Esophagus (tissue), 2 donors: ENCODE measurements at regions not wholly inside any gene's neighbourhood (a gene's known extent, or its start where the extent isn't known, plus 50 kb on each side); places are given as distances from the start of the nearest gene placed in this dataset.

Experiments
- H3K27ac ChIP-seq, 2 donors: one replicate each; pipeline ENCODE4 v1.5.1; 2013; ENCODE audit warnings: low read depth in 2 of 2, mild to moderate bottlenecking in 2 of 2, inconsistent platforms in 1 of 2, low read length in 1 of 2, moderate library complexity in 1 of 2
- H3K27me3 ChIP-seq, 2 donors: one replicate each; pipeline ENCODE4 v1.6.1; 2013; ENCODE audit warnings: low read length in 2 of 2, control low read depth in 1 of 2, mild to moderate bottlenecking in 1 of 2; ENCODE audit not compliant: insufficient read depth in 2 of 2, control insufficient read depth in 1 of 2
- H3K36me3 ChIP-seq, 2 donors: one replicate each; pipeline ENCODE4 v1.6.1; 2013; ENCODE audit warnings: low read length in 1 of 2; ENCODE audit not compliant: control insufficient read depth in 2 of 2, insufficient read depth in 2 of 2
- H3K4me1 ChIP-seq, 2 donors: one replicate each; pipeline ENCODE4 v1.6.1; 2013; ENCODE audit warnings: low read length in 1 of 2; ENCODE audit not compliant: control insufficient read depth in 2 of 2, insufficient read depth in 2 of 2
- H3K4me3 ChIP-seq, 2 donors: one replicate each; pipeline ENCODE4 v1.5.1; 2013; ENCODE audit warnings: low read length in 2 of 2, mild to moderate bottlenecking in 2 of 2, low read depth in 1 of 2, moderate library complexity in 1 of 2
- H3K9me3 ChIP-seq, 2 donors: one replicate each; pipeline ENCODE4 v1.6.1; 2013; ENCODE audit warnings: mild to moderate bottlenecking in 2 of 2, low read depth in 1 of 2, low read length in 1 of 2, moderate library complexity in 1 of 2; ENCODE audit not compliant: control insufficient read depth in 2 of 2, insufficient read depth in 1 of 2
- WGBS, 2 donors: extraction: QIAGEN DNeasy Blood & Tissue Kit; methylation state at CpG; one replicate each; pipeline ENCODE4 v1.1.7; 2013; 5-methylcytosine and 5-hydroxymethylcytosine counted together
- donor health status: healthy with polysubstance abuse.
- donor health status: Bipolar disorder and iron deficiency.

GRCh38 chr3:24591661-24592555 lies 97.3 kb upstream of the THRB start:
- WGBS, 2 donors: 68 to 76% methylated on average over 5 of the region's 5 CpGs
- Histone ChIP-seq H3K27ac (no peak overlapping the region), H3K36me3 (no peaks in the 10 kb centered on the region), H3K9me3 (no peaks in the 10 kb centered on the region), H3K4me1 (no peaks in the 10 kb centered on the region), H3K27me3 (no peaks in the 10 kb centered on the region), H3K4me3 (no peak overlapping the region)

DNA sequence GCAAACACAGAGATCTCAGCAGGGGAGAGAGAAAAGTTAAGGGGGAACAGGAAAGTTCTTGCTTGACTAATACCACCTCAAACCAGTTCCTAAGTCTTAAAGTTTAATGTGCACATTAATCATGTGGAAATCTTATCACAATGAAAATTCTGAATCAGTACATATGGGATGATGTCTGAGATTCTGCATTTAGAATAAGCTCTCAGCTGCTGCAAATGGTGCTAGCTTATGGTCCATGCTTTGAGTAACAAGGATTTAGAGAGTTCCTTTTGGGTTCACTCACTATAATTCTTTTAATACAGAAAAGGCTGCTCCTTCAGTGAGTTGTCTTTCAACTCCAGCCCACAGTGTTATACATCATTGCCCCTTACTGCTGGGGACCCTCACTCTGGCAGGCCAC lies 99.5 kb upstream of the THRB start:
- Histone ChIP-seq H3K27ac (no peak overlapping the region), H3K4me1 (no peaks in the 10 kb centered on the region), H3K36me3 (no peaks in the 10 kb centered on the region), H3K9me3 (no peaks in the 10 kb centered on the region), H3K27me3 (no peaks in the 10 kb centered on the region), H3K4me3 (no peak overlapping the region)

DNA sequence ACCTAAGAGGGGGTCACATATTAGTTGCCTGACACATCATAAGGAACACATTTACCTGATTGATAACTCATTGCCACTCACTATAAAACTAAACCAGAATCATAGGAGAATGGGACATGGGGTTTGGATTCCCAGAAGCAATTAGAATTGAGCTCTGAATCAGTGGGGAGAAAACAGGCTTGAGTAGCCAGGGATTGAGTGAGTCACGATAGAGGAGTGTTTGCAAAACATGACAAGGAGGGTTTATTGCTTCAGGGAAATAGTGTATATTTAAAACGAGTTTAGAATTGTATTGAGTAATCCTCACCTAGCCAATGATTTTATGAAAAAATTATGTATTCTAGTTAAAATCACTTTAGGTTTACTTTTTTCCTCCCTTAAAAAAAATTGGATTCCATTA lies 101.1 kb upstream of the THRB start:
- Histone ChIP-seq H3K27ac (no peak overlapping the region), H3K4me3 (no peak overlapping the region), H3K4me1 (no peaks in the 10 kb centered on the region), H3K9me3 (no peaks in the 10 kb centered on the region), H3K27me3 (no peaks in the 10 kb centered on the region), H3K36me3 (no peaks in the 10 kb centered on the region)
- WGBS, 2 donors: 27 to 39% methylated on average over 2 of the region's 2 CpGs

DNA sequence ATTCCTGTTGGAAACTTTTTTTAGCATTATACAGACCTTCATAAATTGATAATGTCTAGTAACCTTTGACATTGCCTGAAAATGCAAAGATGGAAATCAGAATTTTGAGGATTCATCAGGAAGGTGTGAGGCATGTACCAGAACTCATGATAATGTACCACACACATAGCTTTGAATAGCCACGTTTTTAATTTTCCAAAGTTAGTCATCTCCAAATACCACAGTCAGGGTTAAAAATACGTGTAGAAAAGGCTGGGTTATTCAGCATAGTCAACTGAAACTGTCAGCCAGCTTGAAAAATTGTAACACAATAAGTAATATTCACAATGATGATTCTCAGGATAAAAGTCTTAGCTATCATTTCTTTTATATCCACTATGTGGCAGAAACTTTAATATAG lies 102.0 kb upstream of the THRB start:
- Histone ChIP-seq H3K27ac (no peak overlapping the region), H3K9me3 (no peaks in the 10 kb centered on the region), H3K27me3 (no peaks in the 10 kb centered on the region), H3K4me1 (no peaks in the 10 kb centered on the region), H3K36me3 (no peaks in the 10 kb centered on the region), H3K4me3 (no peak overlapping the region)
- WGBS, 2 donors: 43 to 44% methylated on average over 2 of the region's 2 CpGs

- H3K9me3 ChIP-seq: no peaks in the 10 kb centered on the region
- H3K4me1 ChIP-seq: no peaks in the 10 kb centered on the region
- no peaks in the 10 kb centered on the region for H3K36me3 ChIP-seq
- WGBS, 2 donors: 37 to 43% methylated on average over 7 of the region's 7 CpGs
- no peak overlapping the region for H3K4me3 ChIP-seq
- no peak overlapping the region for H3K27ac ChIP-seq
- no peaks in the 10 kb centered on the region for H3K27me3 ChIP-seq
Observed at GRCh38 chr3:24598695-24599470, 104.2 kb upstream of the THRB start.

DNA sequence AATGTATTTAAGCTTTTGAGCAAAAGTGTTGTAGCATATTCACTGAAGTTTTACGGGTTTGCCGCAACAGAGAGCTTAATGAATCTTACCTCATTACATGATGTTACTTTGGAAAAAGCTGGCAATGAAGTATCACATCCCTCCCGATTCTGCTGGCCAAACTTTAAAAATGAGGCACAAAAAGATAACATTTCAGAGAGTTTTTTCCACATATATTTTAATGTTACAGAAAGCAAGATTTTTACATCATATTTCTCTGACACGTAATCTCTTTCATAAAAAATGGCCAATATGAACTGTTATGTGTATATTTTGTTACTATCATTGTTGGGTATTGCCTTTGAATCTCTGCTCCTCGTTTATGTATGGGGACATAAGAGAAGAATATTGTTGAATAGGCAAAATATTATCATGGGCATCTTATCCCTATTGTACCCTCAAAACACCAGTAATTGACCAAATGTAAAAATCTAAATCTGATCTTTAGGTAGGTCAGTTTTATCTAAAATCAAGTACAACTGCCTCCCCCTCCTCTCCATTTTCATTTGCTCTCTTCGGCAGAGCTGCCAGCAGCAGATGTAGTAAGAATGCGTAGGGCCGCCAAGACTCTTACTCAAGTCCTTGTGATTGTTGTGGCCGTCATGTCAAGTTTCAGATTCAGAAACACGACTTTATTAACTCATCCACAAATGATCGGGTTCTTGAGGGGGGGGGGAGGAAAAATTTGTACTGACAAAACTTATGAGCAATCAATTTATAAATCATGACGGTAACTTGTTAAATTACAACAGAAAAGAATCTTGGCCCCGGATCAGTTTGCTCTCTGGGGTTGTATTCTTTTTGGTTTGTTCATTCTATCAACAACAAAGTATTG lies 106.7 kb upstream of the THRB start:
- Histone ChIP-seq H3K9me3 (no peaks in the 10 kb centered on the region), H3K4me1 (no peaks in the 10 kb centered on the region), H3K36me3 (no peaks in the 10 kb centered on the region), H3K27me3 (no peaks in the 10 kb centered on the region), H3K4me3 (no peak overlapping the region), H3K27ac (no peak overlapping the region)
- 83 to 87% methylated on average over 13 of the region's 13 CpGs for WGBS, 2 donors

- WGBS, 2 donors: 90 to 99% methylated on average over 1 of the region's 1 CpG
- Histone ChIP-seq H3K27ac (no peak overlapping the region), H3K4me3 (no peak overlapping the region), H3K27me3 (no peaks in the 10 kb centered on the region), H3K4me1 (no peaks in the 10 kb centered on the region), H3K9me3 (no peaks in the 10 kb centered on the region), H3K36me3 (no peaks in the 10 kb centered on the region)
Observed at GRCh38 chr3:24604215-24604614, 109.6 kb upstream of the THRB start.

GRCh38 chr3:24605511-24606028 lies 110.9 kb upstream of the THRB start:
- Histone ChIP-seq H3K27me3 (no peaks in the 10 kb centered on the region), H3K4me1 (no peaks in the 10 kb centered on the region), H3K36me3 (no peaks in the 10 kb centered on the region), H3K4me3 (no peak overlapping the region), H3K9me3 (no peaks in the 10 kb centered on the region), H3K27ac (no peak overlapping the region)
- 86 to 91% methylated on average over 4 of the region's 4 CpGs for WGBS, 2 donors

DNA sequence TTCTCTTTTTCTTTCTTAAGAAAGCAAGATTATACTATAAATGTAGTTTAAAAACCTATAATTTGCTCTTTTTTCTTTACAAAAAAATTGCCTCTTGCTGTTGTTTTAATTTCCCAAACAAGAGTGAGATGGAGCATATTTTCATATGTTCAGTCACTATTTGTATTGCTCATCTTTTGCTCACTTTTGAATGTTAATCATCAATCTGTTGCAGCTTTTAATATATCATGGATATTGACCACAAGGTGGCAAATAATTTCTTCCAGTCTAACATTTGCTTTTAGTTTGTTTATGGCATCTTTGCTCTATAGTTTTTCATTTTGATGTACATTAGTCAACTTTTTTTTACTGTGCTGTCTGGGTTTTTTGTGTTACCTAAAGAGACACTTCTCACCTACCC lies 112.6 kb upstream of the THRB start:
- H3K4me1 ChIP-seq: no peaks in the 10 kb centered on the region
- no peaks in the 10 kb centered on the region for H3K9me3 ChIP-seq
- H3K27me3 ChIP-seq: no peaks in the 10 kb centered on the region
- H3K36me3 ChIP-seq: no peaks in the 10 kb centered on the region
- H3K4me3 ChIP-seq: no peak overlapping the region
- H3K27ac ChIP-seq: no peak overlapping the region
